ENCODE measurements at regions not wholly inside any gene's neighbourhood (a gene's known extent, or its start where the extent isn't known, plus 50 kb on each side); places are given as distances from the start of the nearest gene placed in this dataset.

DNA sequence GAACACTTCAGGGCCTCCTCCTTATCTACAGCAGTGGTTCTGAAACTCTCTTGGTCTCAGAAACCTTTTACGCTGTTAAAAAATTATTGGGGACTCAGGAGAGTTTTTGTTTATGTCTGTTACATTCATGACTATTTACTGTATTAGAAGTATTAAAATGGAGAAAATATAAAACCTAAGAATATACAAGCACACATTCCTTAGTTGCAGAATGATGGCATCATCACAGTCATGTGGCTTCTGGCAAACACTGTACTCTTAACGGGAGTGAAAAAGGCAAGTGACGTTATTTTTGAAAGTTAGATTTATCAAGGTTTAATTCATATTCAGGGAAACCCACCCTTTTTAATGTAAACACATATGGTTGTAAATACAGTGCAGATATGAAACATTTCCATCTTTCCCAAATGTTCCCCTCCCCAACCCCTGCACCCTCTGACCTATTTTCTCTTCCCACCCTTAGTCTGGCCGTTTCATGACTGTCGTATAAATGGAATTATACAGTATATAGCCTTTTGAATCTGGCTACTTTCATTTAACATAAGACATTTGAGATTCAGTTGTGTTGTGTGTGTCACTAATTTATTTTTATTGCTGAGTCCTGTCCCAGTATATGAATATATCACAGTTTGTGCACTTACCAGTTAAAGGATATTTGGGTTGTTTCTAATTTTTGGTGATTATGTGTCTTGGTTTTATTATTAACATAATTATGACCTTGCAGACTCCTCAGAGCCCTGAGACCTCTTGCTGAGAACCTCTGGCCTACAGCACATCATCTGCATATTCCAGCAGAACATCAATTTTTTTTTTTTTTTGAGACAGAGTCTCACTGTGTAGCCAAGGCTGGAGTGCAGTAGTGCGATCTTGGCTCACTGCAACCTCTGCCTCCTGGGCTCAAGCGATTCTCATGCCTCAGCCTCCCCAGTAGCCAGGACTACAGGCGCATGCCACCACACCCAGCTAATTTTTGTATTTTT is 457.0 kb downstream of the PCNX1 start:
- no peak for FAIRE-seq

DNA sequence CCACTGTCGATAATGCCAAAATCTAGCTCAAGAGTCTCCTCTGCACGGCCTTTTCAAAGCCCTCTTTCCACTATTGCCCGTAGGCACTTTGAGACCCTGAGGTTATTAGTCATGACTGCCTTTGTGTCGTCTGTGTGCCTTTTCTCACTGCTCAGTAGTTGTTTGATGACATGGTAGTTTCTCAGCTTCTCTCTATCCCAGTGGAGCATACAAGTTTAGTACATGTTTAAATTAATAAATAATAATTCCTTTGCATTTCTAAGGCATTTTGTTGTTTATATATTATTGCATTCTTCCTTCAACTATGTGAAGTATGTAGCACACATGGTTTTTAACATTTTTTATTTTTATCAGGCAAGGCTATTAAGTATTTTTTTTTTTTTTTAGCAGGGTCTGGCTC is 458.1 kb downstream of the PCNX1 start:
- FAIRE-seq = no peak

DNA sequence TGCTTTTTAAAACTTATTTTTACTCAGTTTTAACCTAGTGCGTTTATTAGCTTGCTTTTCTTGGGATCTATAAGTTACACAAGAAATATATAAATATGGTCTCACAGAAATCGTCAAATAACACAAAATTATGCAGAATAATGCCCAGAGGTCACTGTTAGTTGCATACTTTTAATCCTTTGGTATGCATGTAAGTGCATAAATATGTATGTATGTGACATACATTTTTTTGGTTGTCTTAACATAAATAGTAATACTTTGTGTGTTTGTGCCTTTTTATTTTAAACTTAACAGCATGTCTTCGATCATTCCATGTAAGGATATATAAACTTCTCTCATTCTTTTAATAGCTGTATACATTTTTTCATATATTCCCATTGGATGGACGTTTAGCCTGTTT is 459.6 kb downstream of the PCNX1 start:
- no peak for FAIRE-seq

DNA sequence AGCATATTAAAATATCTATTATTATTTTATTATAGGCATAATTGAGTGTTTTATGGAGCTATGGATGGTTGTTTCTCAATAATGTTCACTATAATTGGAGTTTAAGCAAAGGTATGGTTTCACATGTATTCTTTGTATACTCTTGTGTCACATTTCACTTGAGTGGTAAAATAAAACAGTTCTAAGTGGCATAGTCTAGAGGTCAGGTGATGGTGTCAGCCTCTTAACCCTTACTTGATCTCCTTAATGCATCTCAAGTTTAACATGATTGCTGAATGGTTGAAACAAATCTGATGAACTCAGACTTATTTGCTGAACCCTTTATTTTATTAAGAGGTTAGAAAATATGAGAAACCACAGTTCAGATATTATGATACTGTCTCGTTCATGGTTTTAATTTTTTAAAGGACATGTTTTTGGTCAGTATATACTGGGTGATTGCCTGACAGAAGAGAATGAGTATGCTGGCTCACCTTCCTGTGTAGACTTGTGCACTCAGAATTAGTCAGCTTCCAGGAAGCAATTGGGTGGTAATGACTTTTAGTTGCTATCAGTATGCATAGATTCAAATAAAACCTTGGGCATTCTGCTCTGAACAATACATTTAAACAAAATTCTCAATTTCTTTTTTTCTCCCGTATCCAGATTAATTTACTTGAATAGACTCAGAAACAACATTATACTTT is 464.6 kb downstream of the PCNX1 start:
- FAIRE-seq = no peak

DNA sequence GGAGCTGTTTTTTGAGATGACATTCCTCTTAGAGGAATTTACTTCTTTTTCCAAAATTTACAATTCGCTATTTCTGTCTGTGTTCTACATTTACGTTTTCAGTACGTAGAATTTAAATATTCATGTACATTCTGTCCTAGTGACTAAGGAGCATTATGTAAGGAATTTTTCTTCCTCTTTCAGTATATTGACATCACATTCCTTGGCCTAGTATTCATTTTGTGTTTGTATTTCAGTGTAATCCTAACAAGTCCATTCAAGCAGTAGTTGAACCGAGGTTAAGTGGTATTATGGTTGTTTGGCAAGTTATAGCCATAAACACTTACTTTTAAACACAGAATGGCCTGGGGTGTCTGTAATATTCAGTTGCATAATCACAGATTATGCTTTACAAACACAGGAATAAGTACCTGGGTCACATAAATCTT is 465.2 kb downstream of the PCNX1 start:
- FAIRE-seq = no peak

DNA sequence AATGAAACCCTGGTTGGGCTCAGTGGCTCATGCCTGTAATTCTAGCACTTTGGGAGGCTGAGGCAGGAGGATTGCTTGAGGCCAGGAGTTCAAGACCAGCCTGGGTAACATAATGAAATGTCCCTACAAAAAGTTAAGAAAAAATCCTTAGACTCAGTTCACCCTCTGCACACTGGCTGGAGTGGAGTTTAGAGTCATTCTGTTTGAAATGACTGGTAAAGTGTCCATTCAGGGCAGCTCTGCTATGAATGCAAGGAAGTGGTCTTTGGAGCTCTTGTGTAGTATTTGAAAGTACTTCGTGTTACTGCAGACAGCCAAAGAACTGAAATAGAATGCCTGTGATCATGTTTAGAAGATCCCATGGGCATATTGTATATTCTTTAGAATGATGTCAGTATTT is 466.5 kb downstream of the PCNX1 start:
- FAIRE-seq = no peak

DNA sequence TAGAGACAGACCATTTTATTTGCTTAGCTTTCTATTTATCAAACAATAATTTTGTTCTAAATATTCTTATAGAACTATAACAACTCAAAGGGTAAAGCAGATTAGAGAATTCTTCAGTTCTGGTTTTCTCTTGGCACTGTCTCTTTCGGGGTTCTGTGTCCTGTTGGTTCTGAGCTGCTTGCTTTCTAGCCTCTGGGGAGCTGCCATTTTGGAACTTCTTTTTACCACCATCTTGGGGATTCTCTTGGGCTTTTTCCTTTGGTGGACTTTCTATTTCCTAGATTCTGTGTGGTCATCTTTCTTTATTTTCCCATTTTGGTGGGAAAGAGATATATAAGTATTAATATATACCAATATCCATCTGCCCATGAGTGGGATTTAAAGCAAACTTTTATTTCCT is 467.7 kb downstream of the PCNX1 start:
- FAIRE-seq = no peak

DNA sequence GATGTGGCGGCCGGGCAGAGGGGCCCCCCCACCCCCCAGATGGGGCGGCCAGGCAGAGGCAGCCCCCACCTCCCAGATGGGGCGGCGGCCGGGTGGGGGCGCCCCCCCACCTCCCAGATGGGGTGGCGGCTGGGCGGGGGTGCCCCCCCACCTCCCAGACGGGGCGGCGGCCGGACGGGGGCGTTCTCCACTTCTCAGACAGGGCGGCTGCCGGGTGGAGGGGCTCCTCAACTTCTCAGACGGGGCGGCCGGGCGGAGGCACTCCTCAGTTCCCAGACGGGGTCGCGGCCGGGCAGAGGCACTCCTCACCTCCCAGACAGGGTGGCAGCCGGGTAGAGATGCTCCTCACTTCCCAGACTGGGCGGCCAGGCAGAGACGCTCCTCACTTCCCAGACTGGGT is 469.8 kb downstream of the PCNX1 start:
- no peak for FAIRE-seq

DNA sequence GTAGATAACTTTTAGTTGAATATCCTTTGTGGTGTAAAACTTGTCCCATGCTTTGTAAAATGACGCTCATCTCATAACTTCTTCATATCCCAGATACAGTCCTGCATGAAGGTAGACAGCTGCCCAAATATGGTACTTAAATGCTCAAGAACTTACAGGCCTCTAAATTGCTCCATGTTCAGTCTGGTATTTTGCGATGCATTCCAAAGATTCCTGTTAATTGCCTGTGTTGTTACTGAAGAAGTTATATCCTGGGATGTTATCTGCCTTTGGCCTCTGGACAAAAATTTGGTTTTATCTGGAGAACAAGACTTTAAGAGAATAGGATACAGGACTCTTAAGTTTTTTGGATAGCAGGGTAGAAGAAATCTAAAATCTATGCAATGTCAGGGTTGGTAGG is 473.0 kb downstream of the PCNX1 start:
- no peak for FAIRE-seq

DNA sequence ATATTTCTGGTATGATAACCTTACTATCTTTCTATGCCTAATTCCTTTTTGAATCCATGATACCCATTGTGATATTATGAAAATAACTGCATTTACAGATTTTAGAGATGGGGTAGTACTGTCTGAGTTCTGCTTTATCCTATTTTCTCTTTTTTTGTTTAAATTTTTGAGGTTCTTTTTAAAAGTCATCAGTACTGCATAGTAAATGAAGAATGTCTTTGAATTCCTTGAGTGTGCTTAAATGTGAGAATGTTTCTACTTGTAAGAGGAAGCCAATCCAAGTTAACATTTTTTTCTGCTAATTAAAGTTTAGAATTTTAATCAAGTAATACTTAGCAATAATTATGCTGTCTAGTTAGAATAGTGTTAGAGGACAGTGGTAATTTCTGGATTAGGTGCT is 474.6 kb downstream of the PCNX1 start:
- no peak for FAIRE-seq

DNA sequence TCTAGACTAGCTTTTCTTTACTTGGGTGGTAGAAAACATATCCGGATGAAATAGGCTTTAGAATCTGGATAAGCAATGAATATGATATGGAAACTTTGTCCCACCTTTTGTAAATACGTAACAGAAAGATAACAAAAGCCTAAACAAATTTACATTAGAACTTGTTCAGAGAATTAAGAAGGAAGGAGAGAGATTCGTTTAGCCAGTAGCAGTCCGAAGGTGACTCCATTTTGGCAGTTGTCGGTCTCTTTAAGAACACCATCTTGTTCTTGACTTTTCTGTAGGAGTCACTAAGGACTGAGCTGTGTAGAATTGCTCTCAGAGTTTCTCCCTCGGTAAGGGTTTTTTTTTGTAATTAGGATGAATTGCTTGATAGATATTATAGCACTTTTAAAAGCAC is 475.1 kb downstream of the PCNX1 start:
- no peak for FAIRE-seq

DNA sequence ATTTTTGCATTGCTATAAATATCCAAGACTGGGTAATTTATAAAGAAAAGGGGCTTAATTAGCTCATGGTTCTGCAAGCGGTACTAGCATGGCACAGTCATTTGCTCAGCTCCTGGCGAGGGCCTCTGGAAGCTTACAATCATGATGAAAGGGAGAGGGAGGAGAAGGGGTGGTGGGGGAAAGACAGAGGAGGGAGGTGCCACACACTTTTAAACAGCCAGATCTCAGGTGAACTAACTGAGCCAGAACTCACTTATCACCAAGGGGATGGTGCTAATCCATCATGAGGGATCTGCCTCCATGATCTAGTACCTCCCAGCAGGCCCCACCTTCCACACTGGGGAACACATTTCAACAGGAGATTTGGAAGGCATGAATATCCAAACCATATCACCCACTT is 476.3 kb downstream of the PCNX1 start:
- FAIRE-seq = no peak

DNA sequence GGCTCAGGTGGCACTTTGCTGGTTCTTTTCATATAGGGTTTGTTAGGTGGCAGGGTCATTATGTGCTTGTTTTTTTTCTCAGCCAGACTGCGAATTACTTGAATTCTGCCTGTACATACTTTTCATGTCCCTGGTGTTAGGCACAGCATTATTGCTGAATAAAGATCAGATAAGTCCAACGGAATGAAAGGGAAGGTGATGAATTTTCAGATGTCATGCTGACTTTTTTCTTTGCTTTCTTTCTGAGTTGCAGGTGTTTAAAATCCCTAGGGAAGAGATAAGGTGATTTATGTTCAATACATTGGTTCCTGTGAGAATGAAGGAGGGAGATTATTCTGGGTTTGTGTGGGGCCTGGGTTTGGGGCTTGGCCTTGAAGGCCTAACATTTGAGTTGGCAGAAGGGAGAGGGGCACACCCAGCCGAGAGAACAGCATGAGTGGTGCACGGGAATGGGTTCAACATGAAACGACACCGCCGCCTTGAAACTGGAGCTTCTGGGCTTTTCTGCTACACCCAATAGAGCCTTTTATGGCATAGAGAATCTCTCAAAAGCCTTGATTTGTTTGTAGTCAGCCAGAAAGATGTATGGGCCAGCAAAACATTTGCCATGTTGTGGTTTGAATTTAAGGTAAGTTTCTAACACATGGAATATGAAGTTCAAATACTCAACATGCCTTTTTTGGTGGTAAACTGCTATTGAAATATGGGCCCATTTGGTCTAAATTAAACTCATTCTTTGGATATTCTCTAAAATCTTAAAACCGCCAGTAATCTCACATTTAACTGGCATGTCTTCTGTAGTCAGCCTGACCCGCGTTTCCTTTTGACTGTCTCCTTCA is 477.0 kb downstream of the PCNX1 start:
- no peak for FAIRE-seq

DNA sequence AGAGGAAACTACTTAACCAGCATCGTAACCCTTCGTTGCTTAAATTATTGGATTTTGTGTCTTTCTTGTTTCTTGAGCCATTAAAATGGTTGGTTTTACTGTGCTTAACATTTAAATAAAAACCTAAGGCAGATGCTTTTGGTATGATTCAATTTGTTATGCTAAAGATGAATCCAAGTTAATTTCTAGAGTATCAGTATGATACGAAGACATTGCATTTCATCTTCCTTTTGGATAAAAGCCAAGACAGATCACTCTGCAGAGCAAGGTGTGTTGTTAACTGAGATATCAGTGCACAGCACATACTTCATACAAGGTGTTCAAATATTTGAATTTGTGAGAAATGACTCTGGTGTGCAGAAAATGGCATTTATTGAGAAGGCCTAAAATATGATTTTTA is 480.5 kb downstream of the PCNX1 start:
- no peak for FAIRE-seq

DNA sequence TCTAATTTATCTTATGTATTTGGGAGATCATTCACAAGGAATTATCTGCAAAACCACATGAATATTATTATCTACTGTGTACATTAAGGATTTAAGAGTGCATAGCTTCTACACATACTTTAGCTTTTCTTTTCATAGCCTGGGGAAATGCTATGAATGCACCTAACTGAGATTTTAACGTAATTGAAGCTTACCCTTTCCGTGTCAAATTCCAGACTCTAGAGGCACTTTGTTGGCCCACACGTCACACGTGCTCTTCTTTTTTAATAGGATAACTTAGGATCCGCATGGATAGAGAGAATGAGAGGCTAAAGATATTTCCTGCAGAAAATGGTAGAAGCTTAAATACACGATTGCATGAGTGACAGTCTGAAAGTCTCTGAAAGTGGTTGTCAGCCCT is 481.1 kb downstream of the PCNX1 start:
- FAIRE-seq = no peak

DNA sequence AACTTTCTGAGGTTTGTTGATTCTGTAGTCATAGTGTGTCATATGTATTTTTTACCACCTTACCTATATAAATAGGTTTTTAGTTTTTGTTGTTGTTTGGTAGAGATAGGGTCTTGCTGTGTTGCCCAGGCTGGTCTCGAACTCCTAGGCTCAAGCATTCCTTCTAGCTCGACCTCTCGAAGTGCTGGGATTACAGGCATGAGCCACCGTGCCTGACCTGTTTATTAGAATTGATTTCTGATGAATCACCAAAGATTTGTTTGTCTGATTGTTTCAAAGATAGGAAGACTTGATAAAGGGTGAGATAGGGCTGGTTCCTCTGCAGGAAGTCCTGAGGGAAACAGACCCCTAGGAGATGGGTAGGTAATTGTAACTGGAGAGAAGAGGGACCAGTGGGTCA is 481.6 kb downstream of the PCNX1 start:
- no peak for FAIRE-seq

DNA sequence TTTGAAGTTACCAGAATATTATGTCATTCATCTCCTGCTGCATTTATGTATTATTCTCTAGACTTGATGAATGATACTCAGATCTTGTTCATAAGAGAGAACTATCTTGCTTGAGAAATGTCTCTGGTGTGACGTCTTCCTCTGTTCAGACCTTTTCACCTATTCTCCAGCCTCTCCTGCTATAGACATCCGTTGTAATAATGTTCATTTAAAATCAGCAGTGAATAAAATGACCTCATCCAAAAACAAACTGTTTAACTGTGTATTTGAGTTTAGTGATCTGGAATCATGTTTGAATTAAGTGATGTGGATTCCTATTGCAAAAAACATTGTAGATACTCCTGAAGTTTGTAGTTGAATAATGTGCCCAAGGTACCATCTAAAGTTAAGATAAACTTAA is 487.1 kb downstream of the PCNX1 start:
- no peak for FAIRE-seq

DNA sequence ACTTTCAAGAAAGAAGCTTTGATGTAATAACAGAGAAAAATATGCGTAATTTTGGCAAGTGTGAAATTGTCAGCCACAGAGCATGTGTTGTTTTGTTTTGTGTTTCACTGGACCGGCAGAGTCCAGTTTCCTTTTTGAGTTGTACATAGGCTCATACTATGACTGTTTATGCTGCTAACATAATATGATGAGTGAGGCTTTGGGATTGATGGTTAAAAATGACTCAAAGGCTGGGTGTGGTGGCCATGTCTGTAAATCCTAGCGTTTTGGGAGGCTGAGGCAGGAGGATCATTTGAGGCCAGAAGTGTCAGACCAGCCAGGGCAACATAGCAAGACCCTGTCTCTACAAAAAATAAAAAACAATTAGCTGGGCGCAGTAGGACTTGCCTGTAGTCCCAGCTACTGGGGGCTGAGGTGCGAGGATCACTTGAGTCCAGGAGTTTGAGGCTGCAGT is 487.9 kb downstream of the PCNX1 start:
- no peak for FAIRE-seq

DNA sequence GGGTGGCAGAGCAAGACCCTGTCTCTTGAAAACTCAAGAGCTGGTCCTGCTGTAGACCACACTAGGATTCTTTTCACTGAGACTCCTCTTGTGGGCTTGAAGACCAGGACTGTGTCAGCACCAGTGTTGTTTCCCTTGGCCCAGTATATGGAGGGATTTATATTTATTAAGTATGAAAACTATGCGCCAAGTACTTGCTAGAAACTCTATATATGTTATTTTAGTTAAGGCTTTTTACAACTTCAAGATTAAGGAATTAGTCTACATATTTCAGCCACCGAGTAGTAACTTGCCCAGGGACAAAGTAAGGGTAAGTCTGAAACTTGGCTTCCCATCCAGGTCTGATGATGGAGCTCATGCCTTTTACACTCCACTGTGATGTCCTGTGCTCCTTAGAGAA is 488.4 kb downstream of the PCNX1 start:
- no peak for FAIRE-seq

DNA sequence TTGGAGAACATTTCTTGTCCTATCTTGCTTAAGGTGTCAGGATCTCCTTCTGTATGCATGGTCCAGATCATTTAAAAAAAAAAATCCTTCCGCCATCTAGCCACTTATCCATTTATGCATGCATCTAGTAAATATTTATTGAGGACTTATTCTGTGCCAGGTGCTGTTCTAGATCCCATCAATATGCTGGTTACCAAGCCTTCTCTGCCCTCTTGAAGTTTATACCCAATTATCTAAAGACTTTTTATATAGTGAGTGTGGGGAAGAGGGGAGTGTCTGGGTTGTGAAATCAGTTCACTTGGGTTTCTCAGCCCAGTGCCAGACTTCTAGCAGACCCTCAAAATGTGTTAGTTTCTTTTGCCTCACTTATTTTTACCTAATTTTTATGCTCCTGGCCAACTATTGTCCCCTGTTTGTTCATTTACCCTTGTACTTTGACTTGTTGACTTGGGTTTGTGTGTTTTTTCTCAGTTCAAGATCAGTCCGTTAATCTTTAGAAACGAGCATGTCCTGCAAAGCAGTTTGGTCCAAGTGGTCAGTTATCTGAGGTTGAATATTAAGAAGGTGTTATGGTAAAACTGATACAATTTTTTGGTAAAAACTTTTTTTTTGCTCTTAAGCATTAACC is 488.9 kb downstream of the PCNX1 start:
- no peak for FAIRE-seq

DNA sequence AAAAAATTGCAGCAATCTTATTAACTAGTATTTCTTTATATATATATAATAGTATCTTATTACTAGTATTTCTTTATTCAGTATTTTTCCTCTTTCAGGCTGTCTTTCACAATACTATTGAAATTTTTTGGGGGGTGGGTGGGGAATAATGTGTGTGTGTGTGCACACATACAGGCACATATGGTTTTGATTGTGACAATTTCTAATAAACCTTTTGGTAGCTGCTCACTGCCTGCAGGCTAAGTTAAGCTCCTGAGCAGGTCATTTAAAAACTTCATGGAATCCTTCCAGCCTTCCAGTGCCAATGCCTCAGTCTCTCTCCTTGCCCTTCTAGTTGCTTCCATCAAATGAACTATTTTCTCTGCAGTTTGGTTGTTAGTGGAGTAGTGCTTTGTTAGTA is 490.1 kb downstream of the PCNX1 start:
- no peak for FAIRE-seq

DNA sequence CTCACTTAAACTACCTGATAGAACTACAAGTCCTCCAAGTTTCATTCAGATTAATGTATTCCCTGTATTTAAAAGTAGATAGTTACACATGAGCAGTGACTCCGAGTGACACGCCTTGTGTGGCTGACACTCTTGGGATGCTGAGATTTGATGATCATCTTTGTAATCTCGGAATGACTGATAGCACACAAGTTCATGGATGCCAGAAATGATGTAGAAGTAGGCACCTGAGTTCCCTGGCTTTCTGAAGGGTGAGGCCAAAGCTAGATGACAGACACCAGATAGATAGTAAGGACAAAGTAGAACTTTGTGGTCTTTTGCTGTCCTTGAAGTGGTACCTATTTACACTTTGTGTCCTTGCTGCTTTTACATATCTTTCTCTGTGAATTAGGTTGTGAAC is 491.2 kb downstream of the PCNX1 start:
- no peak for FAIRE-seq

DNA sequence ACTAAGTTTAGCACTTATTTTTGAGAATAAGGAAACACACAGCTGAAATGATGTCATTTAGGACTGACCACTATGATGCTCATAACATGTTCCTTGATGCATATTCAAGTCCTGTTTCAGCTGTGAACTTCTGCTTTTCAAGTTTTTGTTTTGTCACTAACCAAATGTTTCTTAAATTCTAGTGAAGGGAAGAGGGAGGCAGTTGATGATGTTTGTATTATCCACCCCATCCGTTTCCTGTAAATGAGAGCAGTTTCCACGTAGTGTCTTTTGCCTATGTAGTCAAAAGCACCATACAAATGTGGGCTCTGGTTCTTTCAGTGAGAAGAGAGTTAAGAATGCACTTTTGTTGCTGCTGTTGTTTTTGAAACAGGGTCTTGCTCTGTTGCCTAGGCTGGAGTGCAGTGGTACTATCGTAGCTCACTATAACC is 491.8 kb downstream of the PCNX1 start:
- FAIRE-seq = no peak

Data from A204.1 (cell line).